HCT116 (cell line): ENCODE measurements at regions not wholly inside any gene's neighbourhood (a gene's known extent, or its start where the extent isn't known, plus 50 kb on each side); places are given as distances from the start of the nearest gene placed in this dataset.

Experiments used
- ATAC-seq: fragments of 200-7000 bp; cut with Tn5 transposase; 2 replicates; pipeline ENCODE4 v1.9.1; 2020; ENCODE audit warnings: mild to moderate bottlenecking, moderate library complexity
- BruUV-seq: library from RNA; stranded (reverse); fragments of 400-500 nt; replicated peaks from 2 replicates; lab custom pipeline; 2021; lab: Mats Ljungman, UMichigan
- CTCF ChIA-PET: fragments of 300-600 bp; sonication (Branson Sonifier 250); formaldehyde crosslinking; loops from one replicate; lab custom pipeline; 2021; ENCODE audit warnings: antibody characterized with exemption; lab: Charles Lee
- POLR2A ChIA-PET: fragments of 300-600, 350-600 bp; sonication (Branson Sonifier 250); formaldehyde crosslinking; loops from one replicate; lab custom pipeline; 2021; ENCODE audit warnings: antibody characterized with exemption; lab: Charles Lee
- RAD21 ChIA-PET, 2 experiments: fragments of 300-600 bp; sonication (Branson Sonifier 250); formaldehyde crosslinking; loops; one replicate each; lab custom pipeline; 2023; ENCODE audit warnings: low total read pairs in 2 of 2; ENCODE audit not compliant: uncharacterized antibody in 2 of 2, unreplicated experiment in 2 of 2, low non-redundant PET in 1 of 2; lab: Charles Lee
- DNase-seq: peaks from one replicate; pipeline ENCODE4 v3.0.0-alpha.2; 2010; ENCODE audit warnings: low read depth, low spot score
- H2AFZ ChIP-seq: fragments of 200-600 bp; shearing (Covaris generic), sonication (generic); 2 replicates; pipeline ENCODE4 v1.6.1; 2017; ENCODE audit warnings: low read depth, mixed run types, mixed read lengths, antibody characterized with exemption, low read length; ENCODE audit not compliant: poor library complexity, severe bottlenecking
- H3K27ac ChIP-seq: 2 replicates; pipeline ENCODE4 v1.5.1; 2012; ENCODE audit warnings: low read depth, low read length
- H3K27me3 ChIP-seq: fragments of 200-600 bp; sonication (generic); 2 replicates; pipeline ENCODE4 v1.6.1; 2016; ENCODE audit warnings: mixed run types, low read length, mixed read lengths; ENCODE audit not compliant: insufficient read depth
- H3K36me3 ChIP-seq, 2 experiments: fragments of 200-500 bp in 1 of 2; fragments of 200-600 bp in 1 of 2; sonication (Bioruptor generic) in 1 of 2; sonication (generic) in 1 of 2; 2 replicates each; pipeline versions ENCODE4 v1.5.1 to v1.6.1; 2014 to 2016; ENCODE audit warnings: low read length in 2 of 2, inconsistent platforms in 1 of 2, mixed read lengths in 1 of 2, mixed run types in 1 of 2; ENCODE audit not compliant: insufficient read depth in 2 of 2, control insufficient read depth in 1 of 2
- H3K4me1 ChIP-seq, 2 experiments: fragments of 200-600 bp in 1 of 2; sonication (generic) in 1 of 2; 2 replicates each; pipeline versions ENCODE4 v1.5.1 to v1.6.1; 2012 to 2017; ENCODE audit warnings: low read length in 2 of 2, inconsistent platforms in 1 of 2, mild to moderate bottlenecking in 1 of 2, mixed read lengths in 1 of 2, mixed run types in 1 of 2, moderate library complexity in 1 of 2; ENCODE audit not compliant: insufficient read depth in 2 of 2, control insufficient read depth in 1 of 2
- H3K4me2 ChIP-seq: fragments of 200-600 bp; sonication (generic); 2 replicates; pipeline ENCODE4 v1.6.1; 2017; ENCODE audit warnings: mixed run types, low read length, mixed read lengths
- H3K4me3 ChIP-seq, 2 experiments: fragments of 200-600 bp in 1 of 2; sonication (generic) in 1 of 2; replicated peaks in 1 of 2; 2 replicates each; pipeline ENCODE4 v1.5.1; 2011 to 2016; ENCODE audit warnings: low read length in 2 of 2, control low read depth in 1 of 2, low read depth in 1 of 2, mild to moderate bottlenecking in 1 of 2, mixed read lengths in 1 of 2, mixed run types in 1 of 2
- H3K79me2 ChIP-seq: fragments of 200-600 bp; sonication (generic); 2 replicates; pipeline ENCODE4 v1.6.1; 2017; ENCODE audit warnings: mild to moderate bottlenecking, mixed run types, low read length, moderate library complexity, mixed read lengths; ENCODE audit not compliant: insufficient read depth
- H3K9ac ChIP-seq: fragments of 200-600 bp; sonication (generic); 2 replicates; pipeline ENCODE4 v1.6.1; 2016; ENCODE audit warnings: low read length, mixed read lengths
- H3K9me2 ChIP-seq: fragments of 200-600 bp; sonication (generic), shearing (Covaris generic); 2 replicates; pipeline ENCODE4 v1.6.1; 2017; ENCODE audit warnings: mixed run types, mild to moderate bottlenecking, moderate library complexity; ENCODE audit not compliant: insufficient read depth
- H3K9me3 ChIP-seq, 2 experiments: fragments of 200-500 bp in 1 of 2; fragments of 200-600 bp in 1 of 2; sonication (Bioruptor generic) in 1 of 2; sonication (generic) in 1 of 2; 2 replicates each; pipeline ENCODE4 v1.6.1; 2014 to 2017; ENCODE audit warnings: low read length in 2 of 2, mixed read lengths in 2 of 2, inconsistent platforms in 1 of 2, low read depth in 1 of 2, mild to moderate bottlenecking in 1 of 2, mixed run types in 1 of 2, moderate library complexity in 1 of 2; ENCODE audit not compliant: control insufficient read depth in 1 of 2, insufficient read depth in 1 of 2
- H4K20me1 ChIP-seq: fragments of 200-600 bp; sonication (generic), shearing (Covaris generic); 2 replicates; pipeline ENCODE4 v1.6.1; 2017; ENCODE audit warnings: mixed run types, mild to moderate bottlenecking, moderate library complexity; ENCODE audit not compliant: insufficient read depth
- CEBPB ChIP-seq: IDR thresholded peaks from 2 replicates; pipeline ENCODE4 v1.6.1; 2012; ENCODE audit warnings: low read depth
- ELF1 ChIP-seq: IDR thresholded peaks from 2 replicates; pipeline ENCODE4 v1.6.1; 2012; ENCODE audit warnings: low read depth, borderline replicate concordance
- SRF ChIP-seq: IDR thresholded peaks from 2 replicates; pipeline ENCODE4 v1.6.1; 2012; ENCODE audit warnings: low read depth
- intact Hi-C: fragments of 100-400 bp; cut with micrococcal nuclease; formaldehyde crosslinking; loops from 2 replicates; pipeline ENCODE4 v1.10.0; 2022
- TF ChIP-seq, protein P1 (sequence below): IDR thresholded peaks from 2 replicates; pipeline ENCODE4 v1.6.1; 2012; ENCODE audit warnings: low read depth

DNA sequence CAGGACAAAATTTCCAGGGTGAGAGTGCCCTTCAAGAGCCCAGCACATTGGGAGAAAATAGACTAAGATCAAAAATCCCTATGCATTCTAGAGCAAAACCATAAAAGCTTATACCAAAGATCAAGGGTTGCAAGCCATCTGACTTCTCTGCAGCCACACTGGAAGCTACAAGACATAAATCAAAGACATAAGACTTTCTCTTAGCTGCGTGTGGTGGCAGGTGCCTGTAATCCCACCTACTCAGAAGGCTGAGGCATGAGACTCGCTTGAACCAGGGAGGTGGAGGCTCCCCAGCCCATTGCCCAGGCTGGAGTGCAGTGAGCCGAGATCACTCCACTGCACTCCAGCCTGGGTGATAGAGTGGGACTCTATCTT lies 91.9 kb upstream of the NXT1 start (continued):
- TF ChIP-seq, protein P1, sequence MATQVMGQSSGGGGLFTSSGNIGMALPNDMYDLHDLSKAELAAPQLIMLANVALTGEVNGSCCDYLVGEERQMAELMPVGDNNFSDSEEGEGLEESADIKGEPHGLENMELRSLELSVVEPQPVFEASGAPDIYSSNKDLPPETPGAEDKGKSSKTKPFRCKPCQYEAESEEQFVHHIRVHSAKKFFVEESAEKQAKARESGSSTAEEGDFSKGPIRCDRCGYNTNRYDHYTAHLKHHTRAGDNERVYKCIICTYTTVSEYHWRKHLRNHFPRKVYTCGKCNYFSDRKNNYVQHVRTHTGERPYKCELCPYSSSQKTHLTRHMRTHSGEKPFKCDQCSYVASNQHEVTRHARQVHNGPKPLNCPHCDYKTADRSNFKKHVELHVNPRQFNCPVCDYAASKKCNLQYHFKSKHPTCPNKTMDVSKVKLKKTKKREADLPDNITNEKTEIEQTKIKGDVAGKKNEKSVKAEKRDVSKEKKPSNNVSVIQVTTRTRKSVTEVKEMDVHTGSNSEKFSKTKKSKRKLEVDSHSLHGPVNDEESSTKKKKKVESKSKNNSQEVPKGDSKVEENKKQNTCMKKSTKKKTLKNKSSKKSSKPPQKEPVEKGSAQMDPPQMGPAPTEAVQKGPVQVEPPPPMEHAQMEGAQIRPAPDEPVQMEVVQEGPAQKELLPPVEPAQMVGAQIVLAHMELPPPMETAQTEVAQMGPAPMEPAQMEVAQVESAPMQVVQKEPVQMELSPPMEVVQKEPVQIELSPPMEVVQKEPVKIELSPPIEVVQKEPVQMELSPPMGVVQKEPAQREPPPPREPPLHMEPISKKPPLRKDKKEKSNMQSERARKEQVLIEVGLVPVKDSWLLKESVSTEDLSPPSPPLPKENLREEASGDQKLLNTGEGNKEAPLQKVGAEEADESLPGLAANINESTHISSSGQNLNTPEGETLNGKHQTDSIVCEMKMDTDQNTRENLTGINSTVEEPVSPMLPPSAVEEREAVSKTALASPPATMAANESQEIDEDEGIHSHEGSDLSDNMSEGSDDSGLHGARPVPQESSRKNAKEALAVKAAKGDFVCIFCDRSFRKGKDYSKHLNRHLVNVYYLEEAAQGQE = no peak

DNA sequence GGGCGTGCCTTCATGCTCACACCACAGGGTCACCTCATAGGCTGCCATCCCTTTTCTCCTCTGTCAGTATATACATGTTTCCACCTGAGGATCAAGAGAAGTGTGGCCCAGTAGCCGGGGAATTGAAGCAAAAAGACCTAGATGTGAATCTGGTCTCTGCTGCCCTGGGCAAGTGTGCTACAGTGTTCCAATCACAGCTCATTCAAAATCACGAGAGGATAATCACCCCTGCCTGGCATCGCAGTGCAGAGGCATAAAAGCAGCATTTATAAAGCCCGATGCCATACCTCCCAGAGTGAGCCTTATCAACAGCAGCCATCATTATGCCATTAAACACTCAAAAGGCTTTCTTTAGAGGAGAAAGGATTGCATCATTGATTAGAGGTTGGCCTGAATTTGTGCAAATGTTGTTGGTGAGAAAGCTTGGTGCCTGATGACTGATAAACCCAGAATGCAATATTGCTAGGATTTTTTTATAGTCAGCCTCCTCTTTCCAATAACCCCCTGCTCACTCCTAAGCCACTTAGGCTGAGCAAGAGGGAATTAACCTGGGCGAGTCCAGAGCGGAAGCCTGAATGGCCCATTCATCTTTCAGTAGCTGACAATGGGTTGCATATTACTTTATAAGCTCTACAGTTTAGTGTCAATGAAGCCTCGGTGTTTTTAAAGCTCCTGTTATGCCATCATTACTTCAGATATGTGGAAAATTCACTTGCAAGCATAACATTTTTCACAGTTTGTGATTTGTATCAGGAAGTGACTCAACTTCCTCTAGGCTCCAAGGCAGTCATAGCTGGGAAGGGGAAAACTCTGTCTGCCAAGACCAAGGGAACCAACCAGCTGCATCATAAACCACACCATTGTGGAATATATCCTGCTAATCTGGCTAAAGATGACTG lies 92.5 kb upstream of the NXT1 start:
- Histone ChIP-seq H3K4me3 (no peak overlapping the region), H3K36me3 (no peaks in the 10 kb centered on the region), H3K9me3 (no peaks in the 10 kb centered on the region), H2AFZ (no peak overlapping the region), H3K4me2 (no peak overlapping the region), H3K9ac (no peak overlapping the region), H3K79me2 (no peaks in the 10 kb centered on the region), H3K27ac (no peak overlapping the region), H3K9me2 (no peaks in the 10 kb centered on the region), H4K20me1 (no peaks in the 10 kb centered on the region), H3K27me3 (peaks cover 37% of the 10 kb centered on the region), H3K4me1 (no peaks in the 10 kb centered on the region)
- ChIA-PET CTCF (no interaction called here), POLR2A (no interaction called here), RAD21 (no interaction called here)
- no peak for TF ChIP-seq SRF
- TF ChIP-seq ELF1 = no peak
- TF ChIP-seq, protein P1 = no peak
- TF ChIP-seq CEBPB = no peak
- no peak for DNase-seq
- BruUV-seq = no TSS peak
- ATAC-seq = no peak
- intact Hi-C loops = no loop called here
